Vagina (tissue), 2 donors: ENCODE measurements at regions not wholly inside any gene's neighbourhood (a gene's known extent, or its start where the extent isn't known, plus 50 kb on each side); places are given as distances from the start of the nearest gene placed in this dataset.

Source experiments
- DNase-seq, 2 donors: peaks; one replicate each; pipeline ENCODE4 v3.0.0-alpha.2; 2017; ENCODE audit errors: extremely low spot score in 2 of 2
- H3K27ac ChIP-seq: fragments of 200-600 bp; sonication (generic); one replicate; pipeline ENCODE4 v1.5.1; 2019
- H3K27me3 ChIP-seq: fragments of 200-600 bp; sonication (generic); one replicate; pipeline ENCODE4 v1.5.1; 2019
- H3K36me3 ChIP-seq, 2 donors: fragments of 200-600 bp; sonication (generic); one replicate each; pipeline ENCODE4 v1.5.1; 2017 to 2019
- H3K4me1 ChIP-seq: fragments of 200-600 bp; sonication (generic); one replicate; pipeline ENCODE4 v1.5.1; 2019
- H3K4me3 ChIP-seq, 2 donors: fragments of 200-600 bp; sonication (generic); 1 replicate in 1 of 2; 2 replicates in 1 of 2; pipeline ENCODE4 v1.5.1; 2016 to 2019
- H3K9me3 ChIP-seq: fragments of 200-600 bp; sonication (generic); one replicate; pipeline ENCODE4 v1.5.1; 2019
- CTCF ChIP-seq, 3 experiments: fragments of 450-650 bp in 2 of 3; fragments of 200-600 bp in 1 of 3; sonication (generic) in 1 of 3; IDR thresholded peaks; one replicate each; pipeline ENCODE4 v1.5.1; 2017 to 2019; ENCODE audit warnings: antibody characterized with exemption in 3 of 3, mild to moderate bottlenecking in 2 of 3, moderate library complexity in 2 of 3
- POLR2A ChIP-seq, 2 donors: fragments of 450-650 bp; IDR thresholded peaks; one replicate each; pipeline ENCODE4 v1.6.1; 2017; ENCODE audit warnings: antibody characterized with exemption in 2 of 2, mild to moderate bottlenecking in 2 of 2, moderate library complexity in 2 of 2
- POLR2AphosphoS5 ChIP-seq, 2 donors: sonication (generic); formaldehyde crosslinking; IDR thresholded peaks; one replicate each; pipeline ENCODE4 v1.9.0; 2017; ENCODE audit warnings: antibody characterized with exemption in 2 of 2, mild to moderate bottlenecking in 2 of 2, low read depth in 1 of 2; ENCODE audit not compliant: insufficient read depth in 1 of 2
- intact Hi-C: fragments of 100-400 bp; cut with DNase I; formaldehyde crosslinking; loops from one replicate; pipeline ENCODE4 v1.15.1; 2023

- Histone ChIP-seq H3K27me3 (no peaks in the 10 kb centered on the region), H3K4me1 (no peaks in the 10 kb centered on the region), H3K27ac (no peak overlapping the region), H3K4me3 (no peak overlapping the region), H3K36me3 (no peaks in the 10 kb centered on the region), H3K9me3 (no peaks in the 10 kb centered on the region)
- no peak for DNase-seq
- TF ChIP-seq CTCF (IDR thresholded peaks at IDR 0.05) (no peak), POLR2AphosphoS5 (IDR thresholded peaks at IDR 0.05; ENCODE audit: insufficient read depth in 1 of 2, low read depth in 1 of 2) (no peak), POLR2A (IDR thresholded peaks at IDR 0.05) (no peak)
- intact Hi-C loops: no loop called here
These were observed 270.4 kb upstream of the MDFIC2 start for GRCh38 chr3:70582803-70583202.

GRCh38 chr3:70580021-70580420 lies 267.6 kb upstream of the MDFIC2 start:
- H3K27ac ChIP-seq: no peak overlapping the region
- no peaks in the 10 kb centered on the region for H3K9me3 ChIP-seq
- H3K4me1 ChIP-seq: no peaks in the 10 kb centered on the region
- no peak for DNase-seq
- intact Hi-C loops: no loop called here
- no peaks in the 10 kb centered on the region for H3K27me3 ChIP-seq
- no peaks in the 10 kb centered on the region for H3K36me3 ChIP-seq
- no peak overlapping the region for H3K4me3 ChIP-seq
- TF ChIP-seq POLR2AphosphoS5 (IDR thresholded peaks at IDR 0.05; ENCODE audit: insufficient read depth in 1 of 2, low read depth in 1 of 2): no peak

DNA sequence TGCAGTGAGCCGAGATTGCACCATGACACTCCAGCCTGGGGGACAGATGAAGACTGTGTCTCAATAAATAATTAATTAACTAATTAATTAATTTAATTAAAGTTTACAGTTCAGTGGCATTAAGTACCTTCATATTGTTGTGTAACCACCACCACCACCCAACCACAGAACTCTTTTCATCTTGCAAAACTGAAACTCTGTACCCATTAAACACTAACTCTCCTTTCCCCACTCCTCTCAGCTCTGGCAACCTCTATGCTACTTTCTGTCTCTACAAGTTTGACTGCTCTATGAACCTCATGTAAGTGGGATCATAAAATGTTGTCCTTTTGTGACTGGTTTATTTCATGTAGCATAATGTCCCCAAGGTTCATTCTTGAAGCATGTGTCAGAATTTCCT lies 259.3 kb upstream of the MDFIC2 start:
- no peaks in the 10 kb centered on the region for H3K4me1 ChIP-seq
- no peak for TF ChIP-seq POLR2AphosphoS5 (IDR thresholded peaks at IDR 0.05; ENCODE audit: insufficient read depth in 1 of 2, low read depth in 1 of 2)
- TF ChIP-seq CTCF (IDR thresholded peaks at IDR 0.05): no peak
- TF ChIP-seq POLR2A (IDR thresholded peaks at IDR 0.05): no peak
- no peak overlapping the region for H3K4me3 ChIP-seq
- no peaks in the 10 kb centered on the region for H3K36me3 ChIP-seq
- H3K9me3 ChIP-seq: no peaks in the 10 kb centered on the region
- H3K27me3 ChIP-seq: no peaks in the 10 kb centered on the region
- H3K27ac ChIP-seq: no peak overlapping the region
- no peak for DNase-seq
- intact Hi-C loops: no loop called here

DNA sequence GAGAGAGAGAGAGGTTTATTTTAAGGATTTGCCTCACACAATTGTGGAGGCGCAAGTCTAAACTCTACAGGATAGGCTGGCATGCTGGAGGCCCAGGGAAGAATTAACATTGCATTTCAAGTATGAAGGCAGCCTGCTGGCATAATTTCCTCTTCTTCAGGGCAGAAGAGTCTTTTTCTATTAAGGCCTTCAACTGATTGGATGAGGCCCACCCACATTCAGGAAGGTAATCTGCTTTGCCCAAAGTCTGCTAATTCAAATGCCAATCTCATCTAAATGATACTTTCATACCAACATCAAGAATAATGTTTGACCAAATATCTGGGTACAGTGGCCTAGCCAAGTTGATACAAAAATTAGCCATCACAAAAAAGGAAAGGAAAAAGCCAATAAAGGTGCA lies 258.1 kb upstream of the MDFIC2 start:
- intact Hi-C loops: no loop called here
- no peaks in the 10 kb centered on the region for H3K9me3 ChIP-seq
- H3K27ac ChIP-seq: no peak overlapping the region
- no peaks in the 10 kb centered on the region for H3K36me3 ChIP-seq
- no peak overlapping the region for H3K4me3 ChIP-seq
- H3K4me1 ChIP-seq: no peaks in the 10 kb centered on the region
- no peaks in the 10 kb centered on the region for H3K27me3 ChIP-seq
- no peak for DNase-seq
- TF ChIP-seq POLR2AphosphoS5 (IDR thresholded peaks at IDR 0.05; ENCODE audit: insufficient read depth in 1 of 2, low read depth in 1 of 2): no peak
- no peak for TF ChIP-seq POLR2A (IDR thresholded peaks at IDR 0.05)
- TF ChIP-seq CTCF (IDR thresholded peaks at IDR 0.05): no peak

DNA sequence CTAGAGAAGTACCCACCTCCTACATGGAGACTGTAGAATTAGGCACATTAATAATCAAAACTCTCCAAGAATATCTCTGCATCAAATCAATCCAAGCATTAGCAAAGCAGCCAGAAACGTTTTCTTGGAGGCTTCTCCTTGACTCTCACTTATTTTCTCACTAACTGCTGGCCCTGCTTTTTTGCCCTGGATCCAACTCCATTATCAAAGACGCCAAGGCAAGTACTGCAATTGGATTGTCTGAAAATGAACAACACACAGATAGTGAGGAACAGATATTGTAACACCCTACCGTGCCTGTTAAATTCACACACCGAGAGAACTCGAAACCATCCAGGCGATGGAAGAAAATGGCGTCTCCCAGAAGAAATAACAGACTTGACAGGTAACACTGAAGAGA lies 256.2 kb upstream of the MDFIC2 start:
- no peak for TF ChIP-seq POLR2AphosphoS5 (IDR thresholded peaks at IDR 0.05; ENCODE audit: insufficient read depth in 1 of 2, low read depth in 1 of 2)
- TF ChIP-seq POLR2A (IDR thresholded peaks at IDR 0.05): no peak
- H3K4me1 ChIP-seq: no peaks in the 10 kb centered on the region

GRCh38 chr3:70565861-70566260 lies 253.4 kb upstream of the MDFIC2 start:
- intact Hi-C loops: no loop called here
- Histone ChIP-seq H3K27me3 (no peaks in the 10 kb centered on the region), H3K36me3 (no peaks in the 10 kb centered on the region), H3K27ac (no peak overlapping the region), H3K9me3 (no peaks in the 10 kb centered on the region), H3K4me1 (no peaks in the 10 kb centered on the region), H3K4me3 (no peak overlapping the region)
- no peak for DNase-seq
- TF ChIP-seq CTCF (IDR thresholded peaks at IDR 0.05): no peak
- TF ChIP-seq POLR2AphosphoS5 (IDR thresholded peaks at IDR 0.05; ENCODE audit: insufficient read depth in 1 of 2, low read depth in 1 of 2): no peak
- no peak for TF ChIP-seq POLR2A (IDR thresholded peaks at IDR 0.05)

More for the DNA sequence above, 256.2 kb upstream of the MDFIC2 start:
- H3K27me3 ChIP-seq: no peaks in the 10 kb centered on the region
- H3K36me3 ChIP-seq: no peaks in the 10 kb centered on the region
- no peak overlapping the region for H3K27ac ChIP-seq
- DNase-seq: no peak
- H3K9me3 ChIP-seq: no peaks in the 10 kb centered on the region
- intact Hi-C loops: no loop called here
- H3K4me3 ChIP-seq: no peak overlapping the region
